H1 (cell line): ENCODE measurements at regions not wholly inside any gene's neighbourhood (a gene's known extent, or its start where the extent isn't known, plus 50 kb on each side); places are given as distances from the start of the nearest gene placed in this dataset.

Source experiments
- ATF2 ChIP-seq: IDR thresholded peaks from 2 replicates; pipeline ENCODE4 v1.6.1; 2012; ENCODE audit warnings: low read length, inconsistent platforms
- CTCF ChIP-seq, 3 experiments: IDR thresholded peaks; 1 replicate in 2 of 3; 2 replicates in 1 of 3; pipeline versions ENCODE4 v1.5.1 to v1.6.1; 2011; ENCODE audit warnings: low read length in 3 of 3, mild to moderate bottlenecking in 3 of 3, inconsistent platforms in 2 of 3, low read depth in 1 of 3, moderate library complexity in 1 of 3; ENCODE audit not compliant: insufficient read depth in 1 of 3; ENCODE audit errors: control extremely low read depth in 1 of 3
- POLR2AphosphoS5 ChIP-seq: IDR thresholded peaks from 2 replicates; pipeline ENCODE4 v1.6.1; 2011; ENCODE audit warnings: low read depth, low read length

DNA sequence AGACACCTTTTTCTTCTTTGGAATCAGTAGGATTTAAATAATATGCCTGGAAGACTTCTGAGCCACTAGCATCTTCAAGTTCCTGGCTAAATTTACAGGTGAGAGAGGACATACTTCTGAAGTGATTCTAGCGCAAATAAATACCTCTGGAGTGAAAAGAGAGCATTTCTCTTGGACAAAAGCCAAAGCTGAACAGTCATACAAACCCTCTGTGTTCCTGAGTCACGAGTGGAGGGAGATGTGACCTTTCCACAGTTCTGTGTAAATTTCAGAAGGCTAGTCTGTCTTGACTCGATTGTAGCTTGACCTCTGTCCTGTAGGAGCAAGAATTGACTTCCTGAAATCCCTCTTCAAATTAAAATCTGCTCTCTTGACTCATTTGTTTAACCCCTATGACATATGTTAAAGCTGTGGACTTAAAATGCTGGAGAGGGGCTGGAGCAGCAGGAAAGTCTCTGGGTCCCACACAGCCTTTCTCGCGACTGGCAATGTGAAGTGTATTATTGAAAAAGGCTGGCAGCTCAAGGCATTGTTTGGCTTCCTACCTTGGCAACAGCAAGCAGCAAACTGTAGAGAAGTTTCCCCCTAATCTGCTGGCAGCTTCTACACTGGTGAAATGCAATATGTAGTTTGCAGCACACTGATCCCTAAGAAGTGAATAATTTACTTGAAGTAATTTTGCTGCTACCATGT, 79.6 kb upstream of the GCFC2 start:
- TF ChIP-seq CTCF (IDR thresholded peaks at IDR 0.05; ENCODE audit: control extremely low read depth in 1 of 3, insufficient read depth in 1 of 3, low read depth in 1 of 3, low read length in 3 of 3): no peak
- TF ChIP-seq POLR2AphosphoS5: no peak
- TF ChIP-seq ATF2: no peak
